Ramos (cell line): ENCODE measurements at regions not wholly inside any gene's neighbourhood (a gene's known extent, or its start where the extent isn't known, plus 50 kb on each side); places are given as distances from the start of the nearest gene placed in this dataset.
"Not testable (repeated sequence)": the region's sequence is repeated elsewhere in the genome, so short reads cannot be mapped to it uniquely, and the experiment has no call there.

Source experiments
- in situ Hi-C: fragments of 300-500 bp; cut with MboI; formaldehyde crosslinking; loops from one replicate; pipeline ENCODE4 v1.14.3; 2022; ENCODE audit warnings: low sequenced_read_pairs; ENCODE audit not compliant: unreplicated experiment

DNA sequence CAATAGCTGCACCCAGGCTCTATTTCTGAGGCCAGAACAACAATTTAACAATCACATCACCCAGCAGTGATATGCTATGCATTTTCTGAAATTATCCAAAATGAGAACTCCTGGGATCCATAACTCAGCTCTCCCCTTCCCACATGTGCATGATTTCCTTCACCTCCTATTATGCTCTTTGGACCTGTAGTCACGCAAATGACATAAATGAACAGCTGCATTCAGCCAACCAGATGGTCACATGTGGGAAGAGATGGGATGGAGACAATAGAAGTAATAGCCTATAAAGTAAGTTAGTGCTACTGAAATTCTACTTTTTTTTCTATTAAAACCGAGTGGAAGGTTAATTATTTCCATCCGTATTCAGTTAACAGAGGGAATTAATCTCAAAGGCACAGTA is 662.1 kb upstream of the ID4 start:
- in situ Hi-C loops = no loop called here

DNA sequence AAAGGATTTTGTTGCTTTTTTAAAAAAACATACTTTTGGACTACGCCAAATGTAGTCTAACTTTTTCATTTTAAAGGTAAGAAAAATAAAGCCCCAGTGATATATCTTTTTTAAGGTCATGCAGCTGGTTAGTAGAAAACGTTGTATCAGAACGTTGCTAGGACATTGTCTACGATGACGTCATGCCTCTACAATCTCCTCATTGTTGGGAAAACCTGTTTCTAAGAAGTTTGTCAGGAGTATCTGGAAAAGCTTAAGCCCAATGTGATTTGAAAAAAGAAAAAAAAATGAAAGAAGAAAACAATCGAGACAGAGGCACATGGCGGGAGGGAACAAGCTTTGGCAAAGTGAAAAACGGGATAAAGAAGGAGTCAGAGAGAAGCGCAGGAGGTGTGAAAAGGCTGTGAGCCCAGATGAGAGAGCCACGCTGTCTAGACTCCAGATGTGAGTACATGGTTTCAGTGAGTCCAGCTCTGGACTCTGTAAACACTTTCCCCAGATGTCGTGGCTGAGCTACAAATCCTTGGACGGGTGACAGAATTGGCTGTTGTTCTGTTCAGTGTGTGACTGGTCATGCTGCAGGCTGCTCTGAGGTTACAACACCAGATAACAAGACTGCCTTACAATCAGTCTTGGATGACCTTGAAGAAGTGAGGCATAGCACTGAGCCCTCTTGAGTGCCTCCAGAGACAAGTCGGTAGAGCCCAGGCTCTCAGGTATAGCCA is 656.7 kb upstream of the ID4 start:
- in situ Hi-C loops = no loop called here

GRCh38 chr6:19181211-19181610 is 656.0 kb upstream of the ID4 start:
- in situ Hi-C loops = no loop called here

DNA sequence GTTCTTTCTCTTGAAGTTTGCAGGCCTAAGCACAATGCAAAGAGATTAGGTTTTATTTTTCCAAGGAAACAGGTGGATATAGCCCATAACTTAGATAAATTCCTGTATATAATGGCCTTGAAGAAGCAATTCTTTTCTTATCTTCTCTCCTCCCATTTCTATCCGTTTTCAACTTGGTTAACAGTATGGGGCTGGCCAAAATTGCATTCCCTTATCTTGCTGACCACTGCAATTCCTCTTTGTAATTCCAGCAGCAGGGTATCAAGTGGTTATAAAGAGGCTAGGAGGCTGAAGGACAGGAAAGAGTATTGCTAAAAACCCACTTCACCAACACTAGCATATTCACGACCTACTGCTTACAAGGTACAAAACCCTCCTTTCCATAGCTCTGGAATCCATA is 643.5 kb upstream of the ID4 start:
- in situ Hi-C loops = no loop called here

- in situ Hi-C loops = no loop called here
These were observed 632.7 kb upstream of the ID4 start for GRCh38 chr6:19204445-19204844.

DNA sequence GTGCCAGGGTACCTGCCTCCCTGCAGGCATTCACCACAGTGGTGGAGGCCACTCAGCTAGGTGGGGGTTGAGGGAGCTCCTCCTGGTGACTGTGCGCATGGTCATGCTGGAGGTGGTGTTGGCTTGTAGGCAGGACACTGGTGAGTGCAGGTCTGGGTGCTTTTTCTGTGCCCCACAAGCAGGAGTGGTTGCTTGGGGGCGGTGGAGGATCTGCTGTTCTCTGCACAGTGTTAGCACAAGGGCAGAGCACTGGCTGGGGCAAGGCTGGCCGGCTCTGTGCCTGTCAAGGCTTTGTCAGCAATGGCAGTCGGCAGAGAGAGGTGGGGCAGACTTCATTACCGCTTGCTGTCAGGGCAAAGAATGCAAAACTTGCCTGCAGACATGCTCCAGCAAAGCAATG is 632.1 kb upstream of the ID4 start:
- in situ Hi-C loops = no loop called here

GRCh38 chr6:19209202-19209601 is 628.0 kb upstream of the ID4 start:
- in situ Hi-C loops = no loop called here

- in situ Hi-C loops = no loop called here
These were observed 626.1 kb upstream of the ID4 start for GRCh38 chr6:19210849-19211590.

DNA sequence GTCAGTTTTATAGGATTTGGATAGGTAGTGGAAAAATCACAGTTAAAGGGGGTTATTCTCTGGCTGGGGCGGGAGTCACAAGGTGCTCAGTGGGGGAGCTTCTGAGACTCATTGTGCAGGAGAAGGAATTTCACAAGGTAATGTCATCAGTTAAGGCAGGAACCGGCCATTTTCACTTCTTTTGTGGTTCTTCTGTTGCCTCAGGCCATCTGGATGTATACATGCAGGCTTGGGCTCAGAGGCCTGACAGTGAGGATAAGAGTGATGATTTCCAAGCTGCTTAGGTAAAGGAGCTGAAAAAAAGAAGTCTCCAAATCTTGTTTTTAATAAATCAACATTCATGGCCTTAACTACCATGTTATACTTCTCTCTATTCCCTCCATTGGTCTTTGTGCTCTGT is 622.9 kb upstream of the ID4 start:
- in situ Hi-C loops = no loop called here

- in situ Hi-C loops = no loop called here
These were observed 617.2 kb upstream of the ID4 start for GRCh38 chr6:19219931-19220330.

- in situ Hi-C loops = no loop called here
These were observed 605.1 kb upstream of the ID4 start for GRCh38 chr6:19231878-19232561.

DNA sequence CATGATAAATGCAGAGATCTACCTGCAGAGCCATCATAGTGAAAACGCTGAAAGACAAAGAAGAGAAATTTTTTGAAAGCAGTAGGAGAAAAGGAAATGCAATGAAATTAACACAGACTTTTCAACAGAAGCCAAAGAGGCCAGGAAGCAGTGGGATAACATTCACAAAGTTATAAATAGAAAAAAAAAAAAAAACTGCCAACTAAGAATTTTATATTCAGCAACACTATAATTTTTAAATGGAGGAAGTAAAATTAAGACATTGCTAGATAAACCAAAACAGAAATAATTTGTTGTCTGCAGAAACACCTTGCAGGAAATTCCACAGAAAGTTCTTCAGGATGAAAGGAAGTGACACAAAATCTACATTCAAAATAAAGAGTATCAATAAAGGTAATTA is 591.5 kb upstream of the ID4 start:
- in situ Hi-C loops = no loop called here

DNA sequence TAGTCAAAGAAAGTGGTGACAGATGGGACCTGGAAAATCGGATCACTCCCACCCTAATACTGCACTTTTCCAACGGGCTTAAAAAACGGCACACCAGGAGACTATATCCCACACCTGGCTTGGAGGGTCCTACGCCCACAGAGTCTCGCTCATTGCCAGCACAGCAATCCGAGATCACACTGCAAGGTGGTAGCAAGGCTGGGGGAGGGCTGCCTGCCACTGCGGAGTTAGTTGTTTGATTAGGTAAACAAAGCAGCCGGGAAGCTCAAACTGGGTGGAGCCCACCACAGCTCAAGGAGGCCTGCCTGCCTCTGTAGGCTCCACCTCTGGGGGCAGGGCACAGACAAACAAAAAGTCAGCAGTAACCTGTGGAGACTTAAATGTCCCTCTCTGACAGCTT is 590.0 kb upstream of the ID4 start:
- in situ Hi-C loops = not testable (repeated sequence)

- in situ Hi-C loops = not testable (repeated sequence)
These were observed 581.0 kb upstream of the ID4 start for GRCh38 chr6:19256123-19256522.

GRCh38 chr6:19261642-19262041 is 575.5 kb upstream of the ID4 start:
- in situ Hi-C loops = no loop called here

DNA sequence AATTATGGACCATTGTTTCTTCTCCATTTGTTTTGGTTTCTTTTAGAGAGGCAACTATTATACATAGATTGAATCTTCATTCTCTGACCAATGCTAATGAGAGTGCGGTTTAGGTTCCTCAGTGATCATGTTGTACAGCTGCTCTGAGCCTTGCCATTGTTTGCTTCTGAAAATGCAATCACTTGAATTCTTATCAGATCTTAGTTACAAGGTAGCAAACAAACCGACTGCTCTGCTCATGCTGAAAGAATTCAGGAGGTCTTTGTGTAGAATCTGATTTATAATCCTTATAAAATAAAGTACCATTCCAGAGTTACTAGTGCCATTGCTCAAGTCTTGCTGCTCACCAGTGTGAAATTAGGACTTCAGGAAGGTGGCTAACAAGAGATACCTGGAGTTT is 569.1 kb upstream of the ID4 start:
- in situ Hi-C loops = no loop called here

- in situ Hi-C loops = no loop called here
These were observed 568.5 kb upstream of the ID4 start for GRCh38 chr6:19268718-19269117.

DNA sequence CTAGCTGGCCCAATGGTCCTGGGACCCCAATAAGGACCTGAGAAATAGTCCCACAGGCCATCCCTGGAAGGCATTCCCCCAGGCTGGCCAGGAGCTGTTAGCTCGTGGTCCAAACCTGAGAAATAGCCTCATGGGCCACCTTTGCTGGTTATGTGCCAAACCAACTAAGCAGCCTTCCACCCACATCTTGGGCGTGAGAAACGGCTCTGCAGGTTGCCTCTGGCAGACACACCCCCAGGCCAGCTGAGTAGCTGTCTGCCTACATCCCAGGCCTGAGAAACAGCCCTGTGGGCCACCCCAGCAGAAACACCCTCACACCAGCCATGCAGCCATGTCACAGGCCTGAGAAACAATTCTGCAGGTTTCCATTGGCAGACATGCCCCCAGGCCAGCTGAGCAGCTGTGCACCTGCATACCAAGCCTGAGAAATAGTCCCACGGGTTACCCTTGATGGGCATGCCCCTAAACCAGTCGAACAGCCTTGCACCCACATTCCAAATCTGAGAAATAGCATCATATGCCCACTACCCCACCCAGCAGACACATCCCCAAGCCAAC is 567.8 kb upstream of the ID4 start:
- in situ Hi-C loops = no loop called here

DNA sequence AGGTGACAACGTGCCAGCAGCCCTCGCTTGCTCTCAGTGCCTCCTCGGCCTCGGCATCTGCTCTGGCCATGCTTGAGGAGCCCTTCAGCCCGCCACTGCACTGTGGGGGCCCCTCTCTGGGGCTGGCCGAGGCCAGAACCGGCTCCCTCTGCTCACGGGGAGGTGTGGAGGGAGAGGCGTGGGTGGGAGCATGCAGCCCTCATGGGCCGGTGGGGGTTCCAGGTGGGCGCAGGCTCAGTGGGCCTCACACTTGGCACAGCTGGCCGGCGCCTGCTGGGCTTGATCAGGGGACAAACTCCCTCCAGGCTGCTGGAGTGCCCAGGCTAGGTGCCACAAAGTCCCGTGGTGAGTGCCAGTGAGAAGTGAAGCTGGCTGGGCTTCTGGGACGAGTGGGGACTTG is 566.6 kb upstream of the ID4 start:
- in situ Hi-C loops = no loop called here

DNA sequence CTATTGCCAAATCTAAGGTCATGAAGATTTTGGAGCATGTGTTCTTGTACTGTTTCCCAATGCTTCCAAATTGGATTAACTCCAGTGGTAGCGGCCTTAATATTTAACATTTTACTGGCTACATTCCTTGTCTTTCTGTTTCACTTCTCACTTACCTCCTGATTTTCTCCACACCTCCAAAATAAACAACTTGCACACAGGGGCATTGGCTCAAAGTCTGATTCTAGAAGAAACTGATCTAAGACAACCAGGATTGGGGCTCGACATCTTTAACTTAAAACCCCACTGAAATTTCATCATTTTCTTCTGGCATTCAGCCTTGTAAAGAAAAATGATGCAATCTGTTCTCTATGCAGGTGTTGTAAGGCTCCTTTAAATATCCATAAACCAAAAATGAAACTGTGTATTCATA is 557.9 kb upstream of the ID4 start:
- in situ Hi-C loops = no loop called here

DNA sequence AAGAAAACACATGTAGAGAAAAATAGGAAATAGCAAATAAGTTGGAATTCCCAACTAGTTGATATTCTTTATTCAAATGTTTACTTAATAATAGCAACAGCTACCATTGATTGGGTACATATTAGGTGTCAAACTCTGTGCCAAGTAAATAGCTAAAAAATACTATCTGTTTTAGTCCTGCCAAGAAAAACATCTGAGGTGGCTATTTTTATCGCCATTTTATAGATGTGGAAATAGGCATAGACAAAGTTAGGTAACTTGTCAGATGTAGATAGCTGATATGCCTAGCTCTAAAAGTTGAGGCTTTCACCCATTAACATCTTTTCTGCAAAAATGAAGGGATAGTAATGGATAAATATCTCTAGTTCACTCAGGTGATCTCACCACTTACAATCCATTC is 549.2 kb upstream of the ID4 start:
- in situ Hi-C loops = no loop called here
